NOMO-1 (cell line): ENCODE measurements at regions not wholly inside any gene's neighbourhood (a gene's known extent, or its start where the extent isn't known, plus 50 kb on each side); places are given as distances from the start of the nearest gene placed in this dataset.

ENCODE experiments used
- DNase-seq, 2 experiments: peaks; one replicate each; lab custom pipeline; 2025; ENCODE audit not compliant: unreplicated experiment in 2 of 2; lab: John Stamatoyannopoulos, UW

DNA sequence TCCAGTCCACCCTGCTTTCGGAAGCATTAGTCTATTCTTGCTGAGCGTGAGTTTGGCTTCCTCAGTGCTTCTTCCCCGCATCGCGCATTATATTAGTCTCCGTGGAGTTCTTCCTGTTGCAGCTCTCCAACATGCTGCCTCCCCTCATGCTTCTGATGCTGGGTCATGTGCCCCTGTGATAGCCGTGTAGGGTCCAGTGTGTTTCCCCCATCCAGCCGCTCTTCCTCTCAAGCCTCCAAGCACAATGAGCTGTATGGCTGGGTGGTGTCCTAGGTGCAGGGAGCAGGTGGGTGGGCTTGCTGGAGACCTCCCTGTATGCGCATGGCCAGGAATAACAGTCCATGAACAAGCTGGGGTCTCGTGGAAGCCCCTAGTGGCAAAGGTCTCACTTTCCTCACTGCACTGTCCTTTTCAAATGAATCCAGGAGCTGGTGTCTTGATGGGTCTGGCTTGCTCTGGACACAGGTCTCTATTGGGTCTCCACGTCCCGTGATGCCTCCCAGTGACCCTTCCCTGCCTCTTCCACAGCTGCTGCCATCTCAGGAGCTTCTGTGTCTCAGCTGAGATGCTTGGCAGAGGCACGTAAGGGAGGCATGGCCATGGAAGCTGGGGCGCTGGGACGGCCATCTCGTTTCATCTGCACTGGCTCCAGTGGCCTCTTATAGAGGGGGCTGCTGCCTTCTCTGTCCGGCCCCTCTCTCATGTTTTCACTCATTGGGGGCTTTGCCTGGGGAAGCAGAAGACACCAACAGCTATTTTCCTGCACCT is 54.8 kb upstream of the HDAC4 start:
- no peak for DNase-seq

DNA sequence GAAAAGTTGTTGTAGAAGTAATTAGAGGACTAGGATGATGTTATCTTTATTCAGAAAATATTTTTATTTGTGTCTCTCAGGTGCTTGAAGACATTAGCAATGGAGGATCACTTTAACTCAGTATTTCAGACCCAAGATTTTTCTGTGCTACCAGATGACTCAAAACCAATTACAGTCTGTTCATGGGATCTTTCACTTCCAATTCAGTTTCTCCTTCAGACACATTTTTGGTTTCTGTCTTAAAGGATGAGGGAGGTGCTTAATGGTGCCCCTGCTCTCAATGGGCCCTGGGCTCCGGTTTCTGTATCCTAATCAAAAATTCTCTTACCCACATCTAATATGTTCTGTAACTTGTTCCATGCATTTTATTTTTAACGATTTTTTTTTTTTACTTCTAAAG is 53.7 kb upstream of the HDAC4 start:
- no peak for DNase-seq
